ENCODE measurements at regions not wholly inside any gene's neighbourhood (a gene's known extent, or its start where the extent isn't known, plus 50 kb on each side); places are given as distances from the start of the nearest gene placed in this dataset.

DNA sequence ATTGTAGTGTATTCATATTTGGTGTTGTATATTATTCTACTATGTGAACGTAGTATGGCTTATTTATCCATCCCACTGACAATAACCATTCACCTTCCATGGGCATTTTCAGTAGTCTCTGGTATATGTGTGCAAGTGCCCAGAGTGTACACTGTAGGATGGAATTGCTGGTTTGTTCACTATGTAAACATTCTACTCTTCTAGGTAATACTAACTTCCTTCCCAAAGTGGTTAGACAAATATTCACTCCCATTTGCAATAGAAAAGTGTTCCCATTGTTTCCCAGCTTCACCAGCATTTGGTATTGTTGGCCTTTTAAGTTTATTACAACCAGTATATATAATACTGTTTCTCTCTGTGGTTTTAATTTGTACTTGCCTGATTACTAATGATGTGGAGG lies 153.7 kb downstream of the C7orf25 start:
- DNase-seq (ENCODE audit: low read depth, low spot score) = no peak

DNA sequence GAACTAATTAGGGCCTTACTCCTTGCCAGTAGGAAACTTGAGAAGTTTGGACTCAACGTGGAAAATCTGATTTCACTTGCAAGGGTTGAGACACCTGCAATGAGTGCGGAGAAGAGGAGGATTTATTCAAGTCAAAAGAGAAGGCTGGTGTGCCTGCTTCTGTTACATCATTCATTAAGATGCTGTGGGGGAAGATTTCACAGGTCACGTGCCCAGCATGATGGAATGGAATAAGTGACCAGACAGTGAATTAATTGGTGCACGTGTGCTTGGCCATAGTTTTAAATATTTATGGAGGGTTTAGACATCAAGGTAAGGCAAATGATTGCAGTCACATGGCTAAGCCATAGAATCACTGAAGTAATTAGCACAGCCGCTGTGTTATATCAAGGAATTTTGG lies 155.0 kb downstream of the C7orf25 start:
- DNase-seq (ENCODE audit: low read depth, low spot score) = no peak

DNA sequence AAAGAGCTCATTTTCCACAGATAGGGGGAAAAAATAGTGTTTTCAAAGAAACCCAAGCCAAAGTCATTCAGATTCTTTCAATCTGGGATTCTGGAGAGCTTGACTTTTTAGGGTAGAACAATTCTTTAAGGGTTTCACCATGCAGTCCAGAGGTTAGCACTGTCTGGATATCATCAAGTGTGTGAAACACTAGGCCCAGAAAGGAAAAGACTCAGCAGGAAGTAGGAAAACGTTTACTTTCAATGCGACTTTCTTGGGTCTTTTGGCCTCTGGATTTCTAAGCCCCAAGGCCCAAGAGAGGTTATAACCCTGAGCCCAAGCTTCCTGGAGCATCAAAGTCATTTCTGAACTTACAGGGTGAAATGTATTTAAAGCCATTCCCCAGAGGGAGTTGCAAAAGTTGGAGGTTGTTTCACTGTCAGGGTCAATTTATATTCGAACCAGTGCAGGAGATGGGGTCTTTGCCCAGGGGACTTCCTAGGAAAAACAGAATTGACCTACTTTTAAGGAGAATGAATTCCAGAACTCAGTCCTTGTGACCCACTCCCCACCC lies 158.0 kb downstream of the C7orf25 start:
- no peak for DNase-seq (ENCODE audit: low read depth, low spot score)

DNA sequence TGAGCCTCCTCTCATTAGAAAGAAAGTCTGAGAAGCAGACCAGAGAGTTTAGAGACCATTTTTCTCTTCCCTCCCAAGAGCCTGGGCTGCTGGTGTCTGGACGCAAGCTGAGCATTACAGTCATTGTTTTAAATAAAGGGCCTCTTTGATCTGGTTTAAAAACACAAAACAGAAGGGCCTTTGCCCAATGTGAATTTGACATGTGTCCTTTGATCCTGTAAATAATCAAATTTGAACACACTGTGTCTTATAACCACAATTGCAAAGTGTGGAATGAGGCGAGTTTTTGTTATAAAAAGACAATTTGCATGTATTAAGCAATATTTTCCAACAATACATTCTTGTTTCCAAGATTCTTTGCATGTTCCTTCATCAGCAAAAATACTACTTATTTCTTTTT lies 158.5 kb downstream of the C7orf25 start:
- no peak for DNase-seq (ENCODE audit: low read depth, low spot score)

DNA sequence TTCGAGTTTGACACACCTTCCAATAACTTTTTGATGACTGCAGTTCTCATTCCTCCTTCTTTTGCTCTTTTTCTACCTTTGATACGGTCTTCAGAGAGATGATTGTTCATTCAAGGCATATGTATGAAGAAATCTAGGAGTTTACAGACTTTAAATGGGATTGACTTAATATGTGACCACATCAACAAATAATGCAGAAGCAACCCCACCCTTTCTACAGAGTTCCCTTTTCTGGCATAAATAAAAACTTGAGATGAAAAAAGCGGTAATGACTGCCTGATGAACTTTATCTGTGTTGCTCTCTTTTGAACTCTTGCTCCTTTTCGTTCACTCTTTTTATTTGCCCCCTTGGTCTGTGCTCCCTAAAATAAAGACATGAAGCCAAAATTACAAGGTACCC lies 161.7 kb downstream of the C7orf25 start:
- no peak for DNase-seq (ENCODE audit: low read depth, low spot score)

DNA sequence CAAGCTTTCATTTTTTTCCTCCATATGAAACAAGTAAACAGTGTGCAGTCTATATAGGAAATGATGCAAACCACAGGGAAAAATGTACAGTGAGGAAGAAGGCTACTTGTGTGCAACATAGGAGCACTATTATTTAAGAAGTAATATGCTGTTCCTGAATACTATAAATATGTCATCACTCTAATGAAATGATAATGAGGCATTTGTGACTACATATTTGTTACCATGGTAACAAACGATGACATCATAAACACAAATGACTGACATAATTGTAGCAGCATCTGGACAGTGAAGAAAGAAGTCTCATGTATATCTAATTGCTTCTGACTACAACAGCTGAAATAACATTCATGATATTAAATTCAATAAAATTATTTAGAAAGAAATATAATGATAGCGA lies 164.8 kb downstream of the C7orf25 start:
- no peak for DNase-seq (ENCODE audit: low read depth, low spot score)

DNA sequence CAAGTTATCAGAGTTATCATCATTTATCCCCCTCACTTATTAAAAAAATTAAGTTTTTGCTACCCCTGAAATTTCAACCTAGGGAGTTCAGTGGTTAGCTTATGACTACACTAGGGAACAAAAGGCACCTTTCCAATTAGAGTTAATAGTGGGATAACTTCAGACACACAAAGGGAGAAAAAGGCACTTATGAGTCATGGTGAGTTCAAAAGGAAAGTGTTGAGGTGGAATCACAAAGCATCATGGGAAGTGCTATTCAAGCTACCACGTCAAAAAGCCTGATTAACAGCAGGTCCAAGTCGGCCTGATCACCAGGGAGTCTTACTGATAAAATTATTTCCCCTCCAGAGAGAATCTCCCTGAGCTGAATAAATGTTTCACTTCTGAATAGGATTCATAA lies 165.7 kb downstream of the C7orf25 start:
- DNase-seq (ENCODE audit: low read depth, low spot score) = no peak

DNA sequence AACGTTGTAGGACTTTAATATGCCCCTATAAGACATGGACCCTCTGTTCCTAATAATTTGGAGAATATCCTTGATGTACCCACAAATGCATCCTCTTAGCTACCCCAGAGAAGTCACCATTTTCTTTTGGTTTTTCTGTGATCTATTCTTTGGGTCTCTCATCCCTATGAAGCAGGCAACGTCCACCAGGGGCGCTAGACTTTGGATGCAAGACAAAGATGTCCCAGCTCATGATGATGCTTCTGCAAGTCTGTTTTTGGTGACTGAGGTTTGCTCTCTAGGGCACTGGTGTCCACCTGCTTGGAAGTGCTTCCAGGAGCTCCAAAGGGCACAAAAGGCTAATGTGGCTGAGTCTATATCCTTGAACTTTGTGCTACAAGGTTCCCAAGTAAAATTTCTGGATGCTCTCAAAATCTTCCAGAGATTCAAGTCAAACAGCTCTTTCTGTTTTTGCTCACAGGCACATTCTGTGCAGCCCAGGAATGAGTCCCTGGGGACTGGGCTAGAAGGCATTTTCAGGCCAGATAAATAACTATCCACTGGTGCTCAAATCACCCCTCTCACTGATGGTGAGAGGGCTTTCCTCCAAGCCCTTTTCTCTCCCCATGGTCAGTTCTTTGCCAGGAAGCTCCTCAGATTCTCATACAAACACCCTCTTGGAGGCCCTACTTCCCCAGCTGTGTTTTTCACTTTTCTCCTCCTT lies 166.4 kb downstream of the C7orf25 start:
- DNase-seq (ENCODE audit: low read depth, low spot score) = no peak

DNA sequence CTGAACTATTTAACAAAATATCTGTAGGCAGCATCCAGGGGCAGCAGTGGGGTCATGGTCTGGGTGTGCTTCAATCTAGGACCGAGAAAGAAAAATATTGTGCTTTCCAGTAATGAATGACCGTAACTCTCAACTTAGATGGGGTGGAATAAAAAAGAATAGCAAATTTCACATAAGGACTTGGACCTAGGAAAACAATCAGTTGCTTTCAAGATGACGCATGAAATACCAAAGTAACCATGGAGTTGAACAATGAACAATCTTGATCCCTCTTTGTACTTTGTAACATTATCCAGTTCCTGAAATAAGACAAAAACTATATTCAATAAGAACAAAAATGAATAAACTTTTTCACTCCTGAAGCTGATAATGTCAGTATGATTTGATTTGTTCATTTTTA lies 167.1 kb downstream of the C7orf25 start:
- DNase-seq (ENCODE audit: low read depth, low spot score) = no peak

DNA sequence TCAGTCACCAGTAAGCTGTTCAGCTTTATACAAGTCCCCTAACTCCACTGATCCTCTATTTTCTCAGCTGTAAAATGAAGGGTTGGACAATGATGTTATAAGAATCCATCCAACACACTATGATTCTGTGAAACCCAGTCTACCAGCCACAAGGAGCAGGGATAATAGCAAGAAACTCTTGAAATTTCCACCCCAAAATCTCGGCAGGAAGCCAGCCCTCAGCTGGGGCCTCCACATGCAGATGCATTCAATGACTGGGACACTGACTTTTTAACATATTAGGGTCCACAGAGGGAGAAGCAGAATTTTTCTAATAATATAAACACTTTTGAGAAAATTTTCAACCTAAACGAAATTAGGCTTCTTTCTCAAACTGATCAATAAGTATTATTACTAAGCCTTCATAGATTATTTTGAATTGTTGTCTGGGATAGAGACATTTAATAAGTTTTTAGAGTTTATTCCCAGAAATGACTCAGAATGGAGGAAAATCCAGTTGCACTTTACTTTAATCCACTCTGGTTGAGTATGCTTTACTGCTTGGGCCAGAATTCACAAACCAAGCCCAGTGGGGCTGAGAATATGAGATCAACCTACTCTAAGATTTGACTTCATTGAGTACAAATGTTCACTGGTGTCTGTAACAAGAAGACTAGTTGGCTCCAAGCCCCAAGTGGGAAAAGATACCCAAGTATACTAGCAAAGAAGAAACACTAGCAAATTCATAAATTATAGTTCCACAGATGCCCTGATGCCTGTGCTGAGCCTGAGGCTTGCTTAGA lies 168.6 kb downstream of the C7orf25 start:
- no peak for DNase-seq (ENCODE audit: low read depth, low spot score)

DNA sequence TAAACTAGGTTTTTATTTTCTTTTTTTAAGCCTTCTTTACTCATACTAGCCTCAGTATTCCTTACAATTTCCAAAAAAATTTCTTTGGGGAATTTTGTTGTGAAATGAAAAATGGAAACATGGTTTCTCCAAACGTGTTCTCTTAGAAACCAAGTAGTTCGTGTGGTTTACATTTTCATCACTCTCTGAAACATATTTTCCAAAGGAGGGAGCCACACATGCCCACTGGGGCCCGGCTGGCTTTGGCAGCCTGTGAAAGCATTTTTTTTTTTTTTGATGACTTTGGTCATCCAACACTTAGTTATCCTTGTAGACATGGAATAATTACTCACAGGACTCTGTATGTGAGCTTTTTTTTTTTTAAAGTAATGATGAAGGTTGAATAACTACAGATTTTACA lies 169.6 kb downstream of the C7orf25 start:
- DNase-seq (ENCODE audit: low read depth, low spot score) = no peak

DNA sequence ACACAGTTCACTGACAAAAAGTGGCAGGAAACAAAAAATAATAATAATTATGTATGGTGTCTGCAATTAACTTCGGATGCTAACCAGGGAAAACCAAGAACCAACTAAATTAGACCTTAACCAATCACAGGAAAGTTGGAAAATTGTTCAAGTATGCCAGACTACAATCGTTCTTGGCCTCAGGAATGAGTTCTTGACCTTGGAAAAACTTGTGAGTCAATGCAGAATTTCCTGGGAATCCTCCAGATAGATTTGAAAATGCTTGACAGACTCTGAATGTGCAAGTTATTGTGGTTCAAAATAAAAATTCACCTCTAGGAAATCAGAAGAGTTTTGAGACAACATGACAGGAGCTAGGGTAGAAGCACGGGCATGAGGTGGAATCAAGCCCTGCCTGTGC lies 171.5 kb downstream of the C7orf25 start:
- DNase-seq (ENCODE audit: low read depth, low spot score) = no peak

DNA sequence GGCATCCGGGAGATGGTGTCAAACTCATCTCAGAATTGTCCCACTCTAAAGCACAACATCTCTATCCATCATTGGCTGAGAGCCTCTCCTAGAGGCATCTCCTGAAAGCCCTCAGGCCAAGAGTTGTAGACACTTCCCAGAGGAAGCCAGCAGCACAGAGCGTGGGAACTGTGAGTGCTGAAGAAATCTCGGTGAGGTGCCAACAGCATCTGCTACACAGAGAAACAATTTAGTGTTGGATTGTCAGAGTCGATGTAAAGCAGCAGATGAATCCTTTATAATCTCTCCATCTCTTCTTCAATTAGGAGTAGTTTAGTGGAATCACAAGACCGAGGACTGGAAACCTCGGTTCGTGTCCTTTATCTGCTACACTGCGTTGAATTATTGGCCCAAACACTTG lies 172.2 kb downstream of the C7orf25 start:
- no peak for DNase-seq (ENCODE audit: low read depth, low spot score)

DNA sequence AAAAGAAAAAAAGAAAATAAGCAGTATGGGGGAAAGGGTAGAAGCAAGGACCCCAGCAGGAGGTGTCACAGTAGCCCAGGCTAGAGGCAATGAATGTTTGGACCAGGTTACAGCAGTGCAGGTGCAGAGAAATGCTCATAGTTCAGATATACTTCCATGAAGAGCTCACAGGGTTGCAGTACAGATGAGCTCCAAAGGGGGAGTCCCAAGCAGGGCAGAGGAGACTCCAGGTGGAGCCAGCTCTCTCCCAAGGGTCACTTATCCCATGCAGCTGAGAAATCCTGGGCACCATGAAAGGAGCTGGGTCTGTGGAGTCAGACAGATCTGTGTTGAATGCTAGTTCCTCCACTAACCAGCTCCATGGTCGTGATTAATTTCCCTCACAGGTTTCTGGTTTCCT lies 174.9 kb downstream of the C7orf25 start:
- DNase-seq (ENCODE audit: low read depth, low spot score) = no peak

DNA sequence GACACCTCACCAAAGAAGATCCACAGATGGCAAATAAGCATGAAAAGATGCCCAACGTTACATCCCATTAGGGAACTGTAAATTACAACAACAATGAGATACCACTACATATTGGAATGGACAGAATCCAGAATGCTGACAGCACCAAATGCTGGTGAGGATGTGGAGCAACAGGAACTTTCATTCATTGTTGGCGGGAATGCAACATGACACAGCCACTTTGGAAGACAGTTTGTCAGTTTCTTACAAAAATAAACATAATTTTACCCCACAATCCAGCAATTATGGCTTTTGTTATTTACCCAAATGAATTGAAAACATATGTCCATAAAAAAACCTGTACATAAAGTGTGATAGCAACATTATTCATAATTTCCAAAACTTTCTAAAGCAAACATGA lies 176.8 kb downstream of the C7orf25 start:
- no peak for DNase-seq (ENCODE audit: low read depth, low spot score)

DNA sequence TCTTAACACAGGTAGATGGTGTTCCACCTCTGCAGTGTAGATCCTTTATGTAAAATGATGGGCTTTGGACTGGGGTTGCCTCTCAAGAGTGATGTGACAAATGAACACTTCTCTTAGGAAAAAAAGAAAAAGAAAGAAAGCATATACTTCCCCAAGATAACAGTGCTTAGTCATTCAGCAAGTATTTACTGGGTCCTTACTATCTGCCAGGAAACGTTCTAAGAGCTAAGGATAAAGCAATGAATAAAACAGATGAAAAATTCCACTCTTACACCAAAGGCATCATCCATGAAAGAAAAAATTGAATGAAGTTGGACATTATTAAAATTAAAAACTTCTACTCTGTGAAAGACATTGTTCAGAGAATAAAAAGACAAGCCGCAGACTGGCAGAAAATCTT lies 177.3 kb downstream of the C7orf25 start:
- DNase-seq (ENCODE audit: low read depth, low spot score) = no peak

DNA sequence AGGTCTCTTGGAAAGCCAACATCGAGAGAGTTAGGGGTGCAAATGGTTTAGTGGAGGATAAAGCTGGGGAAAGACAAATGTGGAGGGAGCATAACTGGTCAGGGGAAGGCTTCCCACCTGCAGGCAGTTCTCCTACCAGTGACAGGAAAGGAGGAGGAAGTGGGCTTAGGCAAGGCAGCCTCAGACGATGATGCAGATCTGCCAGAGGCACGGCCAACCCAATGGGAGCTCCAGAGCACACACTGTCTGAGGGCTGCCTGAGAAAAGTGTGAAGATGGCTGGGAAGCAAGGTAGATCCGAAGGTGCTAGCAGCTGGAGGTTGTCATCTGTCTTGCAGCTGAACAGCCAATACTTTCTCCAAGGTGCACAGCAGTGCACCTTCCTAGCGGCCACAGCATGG lies 178.8 kb downstream of the C7orf25 start:
- DNase-seq (ENCODE audit: low read depth, low spot score) = no peak

DNA sequence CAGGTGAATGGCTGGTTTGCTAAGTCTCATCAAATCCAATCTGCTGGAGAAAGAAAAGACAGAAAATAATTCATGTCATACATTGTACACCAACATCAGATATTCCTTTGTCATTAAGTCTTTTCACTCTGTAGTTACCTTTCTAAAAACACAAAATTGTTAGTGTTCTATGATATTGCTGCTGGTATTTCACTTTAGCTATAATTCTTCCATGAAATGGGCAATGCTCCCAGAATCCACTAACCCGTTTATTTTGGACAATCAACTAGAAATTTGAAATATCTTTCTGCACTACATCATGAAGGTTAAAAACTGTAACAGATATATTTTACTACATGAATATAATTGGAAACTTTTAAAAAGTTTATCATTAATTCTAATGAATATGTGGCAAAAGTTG lies 181.3 kb downstream of the C7orf25 start:
- no peak for DNase-seq (ENCODE audit: low read depth, low spot score)

DNA sequence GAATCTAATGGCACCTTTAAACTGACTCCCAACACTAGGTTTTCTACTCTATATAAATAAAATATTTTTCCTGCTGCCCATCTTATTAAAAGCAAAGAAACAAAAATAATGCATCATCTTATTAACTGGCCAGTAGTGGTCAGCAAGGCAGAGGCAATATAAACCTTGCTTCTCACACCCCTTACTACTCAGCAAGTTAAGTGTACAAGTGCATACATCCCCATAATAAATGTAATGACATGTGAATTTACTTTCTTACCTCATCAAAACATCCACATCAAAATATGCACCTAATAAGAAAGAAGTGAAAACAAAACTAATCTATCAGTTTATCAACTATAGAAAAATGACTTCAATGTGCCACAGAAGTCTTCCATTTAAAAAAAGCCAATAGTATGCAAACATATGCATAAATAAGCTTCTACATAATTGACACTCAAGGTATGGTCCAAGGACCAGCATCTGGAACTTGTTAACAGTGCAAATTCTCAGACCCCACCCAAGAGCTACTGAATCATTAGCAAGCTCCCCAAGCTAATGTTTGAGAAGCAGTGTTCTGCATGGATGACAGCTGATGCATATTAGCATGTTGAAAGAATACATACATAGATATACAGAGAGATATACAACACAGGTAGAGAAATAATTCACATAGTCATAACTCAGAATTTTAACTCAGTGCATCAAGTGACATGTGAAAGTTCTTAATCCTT lies 182.7 kb downstream of the C7orf25 start:
- DNase-seq (ENCODE audit: low read depth, low spot score) = no peak

DNA sequence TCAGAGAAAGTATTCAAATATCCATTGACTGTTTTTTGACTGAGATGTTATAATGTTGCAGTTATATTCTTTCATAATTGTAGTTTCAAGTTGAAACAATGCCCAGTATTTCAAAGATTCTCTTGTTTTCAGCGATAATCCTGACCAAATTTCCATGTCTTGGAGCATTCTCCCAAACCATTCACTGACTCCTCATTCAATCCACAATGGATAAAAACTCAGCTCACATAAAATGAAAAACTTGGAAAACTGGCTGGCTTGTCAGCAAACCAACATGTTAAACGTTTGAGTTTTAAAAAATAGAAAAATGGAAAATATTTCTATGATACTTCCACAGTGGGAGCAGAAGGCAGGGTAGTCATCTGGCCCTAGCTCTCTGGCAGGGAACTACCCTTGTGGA lies 184.4 kb downstream of the C7orf25 start:
- no peak for DNase-seq (ENCODE audit: low read depth, low spot score)

DNA sequence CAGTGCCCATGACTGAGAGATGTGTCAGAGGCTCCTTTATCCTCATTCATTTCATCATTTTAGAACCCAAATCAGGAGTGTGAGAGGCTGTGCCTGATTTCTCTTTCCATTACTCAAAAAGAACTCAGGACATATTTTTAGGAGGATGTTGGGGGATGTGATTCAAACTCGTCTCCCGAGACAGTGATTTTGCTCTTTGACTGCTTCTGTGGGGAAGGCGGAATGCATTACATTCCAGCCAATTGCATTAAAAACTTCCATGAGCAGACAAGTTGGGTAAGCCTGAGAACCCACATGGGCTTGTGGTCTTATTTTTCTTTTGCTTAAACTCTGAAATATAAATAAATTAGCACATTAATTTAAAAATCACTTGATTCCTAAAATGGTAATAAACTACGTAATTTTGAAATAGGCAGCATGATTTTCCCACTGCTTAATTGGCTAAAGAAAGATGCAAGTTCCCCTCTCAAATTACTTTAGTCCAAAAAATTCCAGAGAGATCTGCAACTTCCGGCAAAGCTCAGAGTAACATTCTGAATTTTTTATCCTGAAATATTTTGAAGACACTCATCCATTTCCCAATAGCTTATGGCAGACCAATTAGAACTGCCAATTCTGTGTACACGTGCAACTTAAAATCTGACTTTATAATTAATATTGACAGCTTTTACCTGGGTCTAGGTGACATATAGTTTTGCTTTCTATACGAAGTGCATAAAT lies 185.6 kb downstream of the C7orf25 start:
- no peak for DNase-seq (ENCODE audit: low read depth, low spot score)

DNA sequence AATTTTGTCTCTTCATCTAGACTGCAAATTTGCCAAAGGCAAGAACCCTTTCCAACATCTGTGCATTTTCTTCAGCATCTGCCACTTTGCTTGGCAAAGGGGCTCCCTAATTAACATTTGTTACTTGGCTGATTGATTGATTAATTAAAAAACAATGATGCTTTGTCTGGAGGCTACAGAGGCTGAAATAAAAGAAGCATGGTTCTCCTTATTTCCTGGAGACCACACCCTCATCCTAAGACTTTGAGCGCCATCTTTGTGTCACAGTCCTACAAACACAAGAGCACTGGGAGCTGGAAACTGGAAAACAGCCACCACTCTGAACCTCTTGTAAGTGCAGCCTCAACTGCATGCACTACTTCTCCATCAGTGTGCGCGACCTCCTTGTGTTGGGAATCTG lies 189.2 kb downstream of the C7orf25 start:
- DNase-seq (ENCODE audit: low read depth, low spot score) = no peak

Measured in iPS DF 19.7 (cell line).